BE2C (cell line): ENCODE measurements at regions not wholly inside any gene's neighbourhood (a gene's known extent, or its start where the extent isn't known, plus 50 kb on each side); places are given as distances from the start of the nearest gene placed in this dataset.

Experiments used
- DNase-seq: peaks from one replicate; pipeline ENCODE4 v3.0.0-alpha.2; 2020
- H3K27me3 ChIP-seq: fragments of 250-450 bp; sonication (Bioruptor Pico); 2 replicates; pipeline ENCODE4 v1.5.1; 2020; ENCODE audit warnings: mild to moderate bottlenecking
- H3K36me3 ChIP-seq: fragments of 250-450 bp; sonication (Bioruptor Pico); 2 replicates; pipeline ENCODE4 v1.5.1; 2020; ENCODE audit warnings: mild to moderate bottlenecking
- H3K4me1 ChIP-seq: fragments of 250-450 bp; sonication (Bioruptor Pico); 2 replicates; pipeline ENCODE4 v1.5.1; 2020
- H3K4me3 ChIP-seq: 2 replicates; pipeline ENCODE4 v1.5.1; 2011; ENCODE audit warnings: low read depth, low read length
- H3K9me3 ChIP-seq: fragments of 250-450 bp; sonication (Bioruptor Pico); 2 replicates; pipeline ENCODE4 v1.5.1; 2020
- CTCF ChIP-seq: IDR thresholded peaks from 2 replicates; pipeline ENCODE4 v1.5.1; 2012; ENCODE audit warnings: mild to moderate bottlenecking, low read depth, low read length

DNA sequence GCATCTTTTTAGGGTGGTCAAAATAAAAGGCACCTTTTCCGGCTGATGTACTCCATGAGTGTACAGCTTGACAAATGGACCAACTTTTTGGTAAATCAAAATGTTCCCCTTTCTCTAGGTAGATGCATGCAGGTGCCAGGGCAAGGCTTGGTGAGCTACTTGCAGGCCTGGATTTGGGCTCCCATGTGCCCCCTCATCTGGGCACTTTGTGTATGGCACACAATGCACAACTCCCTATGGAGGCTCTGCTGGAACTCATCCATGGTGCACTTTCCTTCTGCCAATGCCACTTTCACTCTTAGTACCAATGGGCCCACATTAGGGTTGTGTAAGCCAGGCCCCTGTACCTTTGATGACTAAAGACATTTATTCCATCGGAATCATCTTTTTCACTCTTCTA lies 300.8 kb downstream of the SDHAF3 start:
- no peak; the same call in 1 of the 2 replicates for TF ChIP-seq CTCF
- Histone ChIP-seq H3K9me3 (no peaks in the 10 kb centered on the region), H3K4me3 (no peak overlapping the region), H3K27me3 (no peaks in the 10 kb centered on the region), H3K36me3 (no peaks in the 10 kb centered on the region), H3K4me1 (no peaks in the 10 kb centered on the region)
- DNase-seq = no peak

GRCh38 chr7:97419898-97420297 lies 302.4 kb downstream of the SDHAF3 start:
- TF ChIP-seq CTCF = no peak
- DNase-seq = no peak
- Histone ChIP-seq H3K4me3 (no peak overlapping the region), H3K27me3 (no peaks in the 10 kb centered on the region), H3K4me1 (no peaks in the 10 kb centered on the region), H3K36me3 (no peaks in the 10 kb centered on the region), H3K9me3 (no peaks in the 10 kb centered on the region)

GRCh38 chr7:97421307-97421930 lies 303.9 kb downstream of the SDHAF3 start:
- Histone ChIP-seq H3K27me3 (no peaks in the 10 kb centered on the region), H3K4me3 (no peak overlapping the region), H3K4me1 (no peaks in the 10 kb centered on the region), H3K36me3 (no peaks in the 10 kb centered on the region), H3K9me3 (no peaks in the 10 kb centered on the region)
- DNase-seq = no peak
- no peak for TF ChIP-seq CTCF

- DNase-seq = no peak
- no peaks in the 10 kb centered on the region for H3K27me3 ChIP-seq
- no peak for TF ChIP-seq CTCF
- H3K36me3 ChIP-seq = no peaks in the 10 kb centered on the region
- H3K4me3 ChIP-seq = no peak overlapping the region
- no peaks in the 10 kb centered on the region for H3K4me1 ChIP-seq
- H3K9me3 ChIP-seq = no peaks in the 10 kb centered on the region
These were observed 304.5 kb downstream of the SDHAF3 start for GRCh38 chr7:97422046-97422445.

DNA sequence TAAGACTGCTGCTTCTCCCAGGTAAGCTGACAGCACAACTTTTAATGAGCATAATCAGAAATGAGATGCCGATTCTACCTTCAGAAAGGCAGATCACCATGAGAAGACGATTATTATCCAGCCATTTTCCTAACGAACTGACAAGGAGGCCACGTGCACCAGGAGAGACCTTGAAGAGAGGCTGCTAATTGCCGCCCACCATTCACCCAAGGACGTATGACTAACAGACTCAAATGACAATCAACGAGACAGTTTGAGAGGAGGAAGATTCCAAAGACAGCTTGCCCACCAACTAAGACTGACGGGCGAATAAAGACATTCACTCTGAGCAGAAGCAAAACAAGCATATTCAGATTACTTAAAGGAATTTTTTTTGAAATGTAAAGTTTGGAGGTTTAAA lies 301.9 kb upstream of the TAC1 start:
- Histone ChIP-seq H3K27me3 (no peaks in the 10 kb centered on the region), H3K36me3 (no peaks in the 10 kb centered on the region), H3K4me1 (no peaks in the 10 kb centered on the region), H3K9me3 (no peaks in the 10 kb centered on the region), H3K4me3 (no peak overlapping the region)
- no peak for DNase-seq
- TF ChIP-seq CTCF = no peak

- Histone ChIP-seq H3K36me3 (no peaks in the 10 kb centered on the region), H3K4me3 (no peak overlapping the region), H3K4me1 (no peaks in the 10 kb centered on the region), H3K9me3 (no peaks in the 10 kb centered on the region), H3K27me3 (no peaks in the 10 kb centered on the region)
- TF ChIP-seq CTCF = no peak
- DNase-seq = no peak
These were observed 292.2 kb upstream of the TAC1 start for GRCh38 chr7:97439637-97440214.
